SK-N-DZ (cell line): ENCODE measurements at regions not wholly inside any gene's neighbourhood (a gene's known extent, or its start where the extent isn't known, plus 50 kb on each side); places are given as distances from the start of the nearest gene placed in this dataset.

Experiments used
- DNase-seq: peaks from one replicate; pipeline ENCODE4 v3.0.0-alpha.2; 2015; ENCODE audit warnings: low spot score

DNA sequence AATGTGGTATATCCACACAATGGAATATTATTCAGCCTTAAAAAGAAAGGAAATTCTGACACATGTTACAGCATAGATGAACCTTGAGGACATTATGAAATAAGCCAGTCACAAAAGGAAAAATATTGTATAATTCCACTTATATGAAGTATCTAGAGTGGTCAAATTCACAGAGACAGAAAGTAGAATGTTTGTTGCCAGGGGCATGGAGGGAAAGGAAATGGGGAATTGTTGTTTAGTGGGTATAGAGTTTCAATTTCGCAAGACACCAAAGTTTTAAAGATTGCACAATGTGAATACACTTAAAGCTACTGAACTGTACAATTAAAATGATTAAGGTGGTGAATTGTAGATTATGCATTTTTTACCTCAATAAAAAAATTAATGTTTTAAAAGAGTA lies 92.9 kb downstream of the TXNL1 start:
- no peak for DNase-seq

DNA sequence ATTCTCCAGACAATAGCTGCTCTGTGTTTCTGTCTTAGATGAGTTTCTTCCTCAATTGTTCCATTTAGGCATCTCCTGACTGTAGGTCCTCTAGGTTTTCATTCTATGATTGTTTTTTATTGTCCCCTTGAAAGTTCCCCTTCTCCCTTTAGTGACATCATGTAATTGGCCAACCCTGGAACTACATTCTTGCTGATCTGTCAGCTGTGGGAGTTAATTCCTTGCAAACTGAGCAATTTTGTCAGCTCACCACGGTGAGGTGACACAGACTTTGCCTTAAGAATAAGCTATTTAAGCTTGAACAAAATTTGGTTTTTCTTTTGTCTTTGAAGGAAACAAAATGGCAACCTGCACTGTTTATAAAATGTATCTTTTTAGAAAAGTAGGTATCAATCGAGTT lies 95.9 kb downstream of the TXNL1 start:
- no peak for DNase-seq

DNA sequence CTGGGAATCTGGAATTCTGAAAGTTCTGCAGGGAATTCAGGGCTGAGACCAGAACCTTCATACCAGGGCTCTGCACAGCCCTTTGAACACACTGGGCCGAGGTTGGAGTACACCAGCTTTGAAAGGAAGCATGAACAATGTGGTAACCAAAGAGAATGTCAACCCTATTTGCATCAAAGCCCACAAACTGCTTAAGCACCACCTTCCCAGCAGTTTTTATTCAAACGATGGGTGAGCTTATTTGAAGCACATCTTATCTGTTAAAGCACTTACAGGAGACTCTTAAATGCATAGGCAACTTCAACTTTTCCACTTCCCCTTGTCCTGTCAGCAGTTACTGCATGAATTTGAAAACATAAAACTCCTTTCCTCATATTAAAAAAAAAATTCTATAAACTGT lies 96.6 kb downstream of the TXNL1 start:
- no peak for DNase-seq

DNA sequence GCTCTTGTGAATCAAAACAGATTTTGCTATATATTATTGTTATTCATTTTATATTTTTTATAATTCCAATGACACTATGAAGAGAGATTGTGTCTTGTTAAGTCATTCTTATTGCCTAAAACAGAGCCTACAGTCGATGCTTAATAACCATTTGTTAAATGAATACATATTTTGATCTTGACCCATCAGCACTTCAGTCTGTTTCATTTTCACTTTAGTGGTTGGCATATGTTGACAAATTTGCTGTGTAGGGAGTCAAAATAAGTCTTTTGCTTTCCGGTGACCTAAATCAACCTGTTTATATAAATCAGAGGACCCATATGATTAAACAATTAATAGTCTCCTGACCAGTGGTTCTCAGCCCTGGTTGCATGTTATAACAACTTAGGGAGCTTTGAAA lies 97.1 kb downstream of the TXNL1 start:
- DNase-seq: no peak

DNA sequence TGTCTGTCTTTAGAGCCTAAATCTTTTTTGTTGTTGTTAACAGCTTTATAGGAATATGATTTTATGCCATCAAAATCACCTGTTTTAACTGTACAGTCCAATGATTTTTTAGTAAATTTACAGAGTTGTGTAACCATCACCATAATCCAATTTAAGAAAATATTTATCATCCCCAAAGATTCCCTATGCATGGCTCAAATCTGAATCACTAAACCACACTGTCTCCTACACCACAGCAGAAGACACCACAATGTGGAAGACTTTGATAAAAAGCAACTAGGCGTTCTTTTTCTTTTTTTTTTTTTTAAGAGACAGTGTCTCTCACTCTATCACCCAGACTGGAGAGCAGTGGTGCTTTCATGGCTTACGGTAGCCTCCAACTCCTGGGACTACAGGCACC lies 99.6 kb downstream of the TXNL1 start:
- DNase-seq: no peak

DNA sequence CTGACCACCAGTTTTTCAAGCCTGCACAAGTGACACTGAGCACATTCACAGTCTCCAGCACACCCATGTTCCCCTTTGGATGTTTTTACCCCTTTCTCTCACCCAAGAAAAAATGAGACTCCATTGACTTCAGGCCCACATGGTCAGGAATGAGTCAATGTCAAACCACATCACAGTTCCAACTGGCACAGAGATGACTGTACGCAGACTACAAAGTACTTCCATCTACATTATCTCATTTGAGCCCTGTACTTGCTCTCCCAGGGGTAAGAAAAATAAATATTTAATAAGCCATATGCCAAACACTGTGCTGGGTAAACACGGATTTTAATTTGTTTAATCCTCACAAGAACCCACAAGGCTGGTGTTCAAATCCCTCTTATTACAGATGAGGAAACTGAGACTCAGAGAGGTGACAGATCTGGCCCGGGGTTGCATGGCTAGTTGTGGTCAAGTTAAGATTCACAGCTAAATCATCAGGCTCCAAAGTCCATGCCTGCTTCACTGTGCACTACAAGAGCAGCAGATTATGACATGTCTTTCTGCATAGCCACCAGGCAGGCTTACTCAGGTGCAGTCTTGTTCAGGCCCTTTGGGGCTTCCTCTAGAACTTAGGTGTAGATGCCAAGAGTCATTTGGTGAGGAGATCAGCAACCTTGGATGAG lies 106.1 kb downstream of the TXNL1 start:
- no peak for DNase-seq

DNA sequence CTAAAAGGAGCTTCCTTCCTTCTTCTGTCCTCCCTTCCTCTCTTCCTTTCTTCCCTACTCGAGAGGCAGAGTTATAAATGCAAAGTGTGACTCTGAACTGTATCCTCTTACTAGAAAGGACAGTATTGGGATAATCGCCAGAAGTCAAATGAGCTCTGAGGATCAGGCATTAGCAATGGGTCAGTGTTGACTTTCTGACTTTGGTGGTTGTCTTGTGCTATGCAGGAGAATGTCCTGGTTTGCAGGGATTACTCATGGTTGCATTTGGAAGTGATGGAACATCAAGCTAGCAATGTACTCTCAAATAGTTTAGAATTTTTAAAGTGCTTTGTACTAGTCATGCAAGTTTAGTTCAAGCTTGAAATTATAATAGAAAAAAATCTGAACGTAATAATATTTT lies 115.6 kb downstream of the TXNL1 start:
- no peak for DNase-seq

DNA sequence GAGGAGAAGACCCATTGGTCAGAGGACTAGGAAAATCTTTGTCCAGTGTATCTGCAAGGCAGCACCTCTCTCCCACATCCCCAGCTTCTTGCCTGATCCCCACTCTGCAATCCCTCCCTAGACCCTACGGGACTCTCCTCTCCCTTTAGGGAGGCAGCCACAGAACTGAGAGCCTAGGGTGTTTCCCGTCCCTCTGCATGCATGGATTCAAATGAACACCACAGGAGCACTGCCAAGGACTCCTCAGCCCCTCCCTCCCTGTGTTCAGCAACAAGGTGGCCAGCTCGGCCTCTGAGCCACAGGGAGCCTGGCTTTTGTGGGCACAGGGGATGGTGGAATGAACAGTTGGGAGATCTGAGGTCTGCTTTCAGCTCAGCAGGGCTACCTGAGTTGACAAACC lies 117.1 kb downstream of the TXNL1 start:
- no peak for DNase-seq

DNA sequence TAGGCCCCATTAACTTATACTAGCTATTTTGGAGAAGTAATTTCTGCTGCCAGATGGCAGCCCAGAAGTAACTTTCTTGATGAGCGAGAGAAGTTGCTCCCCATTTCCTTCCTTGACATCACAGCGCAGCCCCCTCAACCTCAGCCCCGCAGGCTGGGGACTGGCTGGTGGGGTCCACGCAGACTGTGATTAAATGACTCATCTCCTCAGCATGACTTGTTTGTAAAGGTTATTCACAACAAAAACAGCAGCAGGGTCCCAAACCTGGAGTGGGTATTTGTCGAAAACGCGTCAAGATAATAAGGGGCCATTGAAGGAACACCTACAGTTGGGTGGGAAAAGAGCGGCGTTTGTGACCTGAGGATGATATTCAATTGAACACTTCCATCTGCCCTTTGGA lies 120.6 kb downstream of the TXNL1 start:
- no peak for DNase-seq

DNA sequence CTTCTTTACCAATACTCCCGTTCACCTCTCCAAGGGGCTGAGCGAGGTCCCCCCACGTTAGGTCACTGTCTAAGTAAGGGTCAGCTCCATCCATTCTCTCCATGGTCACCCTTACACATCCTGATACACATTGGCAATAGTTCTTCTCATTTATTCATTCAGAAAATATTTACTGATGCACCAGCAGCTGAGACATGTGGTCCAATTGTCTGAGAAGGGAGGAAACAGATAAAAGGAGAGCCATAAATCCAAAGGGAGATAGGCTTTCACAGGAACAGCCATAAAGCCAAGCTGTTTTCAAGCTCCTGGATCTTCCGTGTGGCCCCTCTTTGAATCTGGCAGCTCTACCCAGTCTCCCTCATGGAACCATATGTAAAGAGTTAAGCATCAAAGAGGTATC lies 121.2 kb downstream of the TXNL1 start:
- no peak for DNase-seq

DNA sequence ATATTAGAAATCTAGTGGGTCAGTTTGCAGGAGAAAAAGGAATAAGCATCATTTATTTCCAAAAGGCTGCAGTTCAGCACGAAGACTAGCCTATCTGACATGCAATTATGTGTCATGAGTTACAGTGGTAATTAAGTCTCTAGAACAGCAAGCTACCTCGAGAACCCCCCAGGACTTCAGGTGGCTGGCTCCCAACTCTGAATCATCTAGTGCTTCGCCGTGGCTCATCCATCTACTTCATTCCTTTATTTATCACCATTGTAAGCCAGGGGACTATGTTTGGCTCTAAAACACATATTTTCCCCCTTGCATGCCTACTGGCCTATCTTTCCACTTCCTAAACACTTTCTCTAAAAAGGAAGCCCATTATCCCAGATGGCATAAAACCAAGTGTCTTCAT lies 121.6 kb downstream of the TXNL1 start:
- no peak for DNase-seq

DNA sequence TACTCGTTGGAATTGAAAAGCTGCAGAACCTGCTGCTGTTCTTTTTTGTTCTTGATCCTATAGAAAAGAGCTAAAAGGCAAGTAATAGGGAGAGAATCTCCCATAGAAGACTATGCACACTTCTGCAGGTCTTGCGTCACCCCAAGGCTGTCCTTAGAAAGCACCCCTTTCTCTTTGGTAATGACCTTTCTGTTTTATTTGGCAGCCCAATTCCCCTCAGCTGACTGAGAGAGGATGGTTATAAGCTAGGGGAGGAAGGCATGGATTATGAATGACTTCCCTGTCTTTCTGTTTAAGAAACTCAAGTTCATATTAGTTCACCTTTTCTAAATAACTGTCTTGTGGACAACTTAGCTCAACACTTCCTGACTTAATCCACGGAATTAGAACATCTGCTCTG lies 122.9 kb downstream of the TXNL1 start:
- DNase-seq: no peak

DNA sequence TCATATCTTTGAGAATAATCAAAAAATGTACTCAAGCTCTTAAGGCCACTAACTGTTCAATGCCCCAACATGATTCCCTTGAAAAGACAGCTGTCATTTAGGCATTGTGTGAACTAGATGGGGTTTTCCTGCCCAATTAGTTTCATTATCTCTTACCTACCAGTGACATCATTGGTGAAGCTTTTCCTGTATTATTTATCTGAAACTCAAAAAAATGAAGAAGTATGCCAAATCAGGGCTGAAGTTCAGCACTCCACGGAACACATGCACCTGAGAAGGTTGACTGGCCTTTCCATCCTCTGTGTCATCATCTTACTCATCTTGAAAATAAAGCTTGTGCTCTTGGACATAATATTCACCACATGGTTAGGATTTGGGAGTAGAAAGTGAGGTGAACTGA lies 126.4 kb downstream of the TXNL1 start:
- no peak for DNase-seq

DNA sequence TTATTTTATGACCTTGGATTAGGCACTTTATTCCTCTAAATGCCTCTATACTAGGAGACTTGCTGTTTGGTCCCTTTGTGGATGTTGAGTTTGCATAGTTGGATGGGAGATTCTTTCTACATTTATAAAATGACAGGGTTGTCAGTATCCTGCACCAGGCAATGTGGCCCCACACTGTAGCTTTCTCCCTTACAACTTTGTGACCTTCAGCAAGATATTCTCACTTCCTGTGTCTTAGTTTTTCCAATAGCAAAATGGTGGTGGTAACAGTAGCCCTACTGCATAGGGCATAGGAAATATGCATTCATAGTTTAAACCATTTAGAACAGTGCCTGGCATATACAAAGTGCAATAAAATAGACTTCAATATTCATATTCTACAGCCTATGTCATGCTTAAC lies 128.3 kb downstream of the TXNL1 start:
- DNase-seq: no peak

DNA sequence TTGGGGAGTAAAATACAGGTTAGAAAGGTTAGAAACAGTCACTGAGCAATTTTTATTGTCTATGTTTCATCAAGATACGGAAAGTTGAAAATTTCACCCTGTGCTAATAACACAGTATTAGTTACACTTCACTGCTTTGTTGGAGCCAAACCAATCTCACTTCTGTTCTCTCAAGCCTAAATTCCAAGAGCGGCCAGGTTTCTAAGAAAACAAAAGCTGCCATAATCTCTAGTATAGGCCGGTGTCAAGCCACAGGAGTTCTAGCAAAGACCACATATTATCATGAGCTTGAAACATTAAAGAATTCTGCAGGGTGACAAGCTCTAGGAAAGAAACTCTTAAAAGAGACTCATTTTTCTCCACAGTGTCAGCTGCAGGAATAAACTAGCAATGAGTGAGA lies 128.7 kb downstream of the TXNL1 start:
- no peak for DNase-seq

DNA sequence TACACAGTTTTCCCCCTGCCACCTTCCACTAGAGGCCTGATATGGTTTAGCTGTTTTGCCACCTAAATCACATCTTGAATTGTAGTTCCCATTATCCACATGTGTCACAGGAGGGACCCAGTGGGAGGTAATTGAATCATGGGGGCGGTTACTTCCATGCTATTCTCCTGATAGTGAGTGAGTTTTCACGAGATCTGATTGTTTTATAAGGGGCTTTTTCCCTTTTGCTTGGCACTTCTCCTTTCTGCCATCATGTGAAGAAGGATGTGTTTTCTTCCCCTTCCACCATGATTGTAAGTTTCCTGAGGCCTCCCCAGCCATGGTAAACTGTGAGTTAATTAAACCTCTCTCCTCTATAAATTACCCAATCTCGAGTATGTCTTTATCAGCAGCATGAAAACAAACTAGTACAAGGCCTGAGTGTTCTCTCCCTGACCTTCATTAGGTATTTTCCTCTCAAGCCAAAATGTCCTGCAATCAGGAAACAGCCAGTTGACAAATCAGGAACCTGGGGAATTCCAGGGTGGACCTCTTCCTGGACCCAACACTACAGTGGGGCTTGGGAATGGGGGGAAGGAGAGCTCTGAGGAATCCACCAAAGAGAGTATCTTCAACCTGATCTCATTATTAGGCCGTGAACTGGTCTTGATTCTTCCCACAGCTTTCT lies 129.9 kb downstream of the TXNL1 start:
- DNase-seq: no peak

DNA sequence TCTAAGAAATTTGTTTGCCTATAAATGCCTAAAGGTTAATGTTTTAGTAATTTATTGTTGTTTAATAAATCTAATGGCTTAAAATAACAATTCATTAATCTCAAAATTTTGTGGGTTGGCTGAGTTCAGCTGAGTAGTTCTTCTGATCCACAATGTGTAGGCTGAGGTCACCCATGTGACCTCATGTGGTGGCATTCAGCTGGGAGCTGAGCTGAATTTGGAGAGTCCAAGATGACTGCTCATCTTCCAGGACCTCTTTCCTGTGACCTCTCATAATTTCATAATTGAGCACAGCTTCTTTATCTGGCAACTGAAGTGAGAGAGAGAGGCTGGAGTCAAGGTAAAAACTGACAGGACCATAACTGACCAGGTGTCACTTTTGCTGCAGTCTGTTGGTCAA lies 132.4 kb downstream of the TXNL1 start:
- no peak for DNase-seq

DNA sequence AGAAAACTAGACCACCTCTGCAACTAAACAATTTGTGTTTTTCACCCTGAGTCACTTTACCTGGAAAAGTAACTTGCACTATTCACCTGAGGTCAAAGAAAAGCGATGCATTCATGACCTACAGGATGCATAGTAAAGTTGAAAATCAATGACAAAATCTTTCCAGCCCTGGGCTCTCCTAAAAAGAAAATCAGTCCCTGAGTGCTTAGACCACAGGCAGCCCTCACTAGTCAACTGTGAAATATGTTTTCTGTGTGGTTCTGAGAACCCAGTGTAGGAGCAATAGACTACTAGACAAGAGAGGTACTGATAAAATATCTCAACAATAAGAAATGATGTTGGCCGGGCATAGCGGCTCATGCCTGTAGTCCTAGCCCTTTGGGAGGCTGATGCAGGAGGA lies 133.1 kb downstream of the TXNL1 start:
- DNase-seq: no peak

DNA sequence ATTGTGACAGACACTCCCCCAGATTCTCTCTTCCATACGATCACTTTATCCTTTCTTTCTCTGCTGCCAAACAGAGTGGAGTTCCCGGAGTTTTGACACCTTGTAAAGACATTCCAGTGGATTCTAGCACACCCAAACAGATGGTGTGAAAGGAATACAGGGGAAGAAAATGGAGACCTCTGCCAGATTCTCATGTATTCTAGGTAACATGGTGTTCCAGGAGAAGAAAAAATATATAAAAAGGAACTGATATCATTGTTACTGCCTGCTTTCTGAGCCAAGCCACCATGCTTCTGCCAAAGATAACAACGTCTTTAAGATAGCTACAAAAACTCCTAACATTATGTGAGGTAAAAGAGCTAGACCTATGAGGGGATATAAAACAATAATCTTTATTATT lies 136.5 kb downstream of the TXNL1 start:
- DNase-seq: no peak

DNA sequence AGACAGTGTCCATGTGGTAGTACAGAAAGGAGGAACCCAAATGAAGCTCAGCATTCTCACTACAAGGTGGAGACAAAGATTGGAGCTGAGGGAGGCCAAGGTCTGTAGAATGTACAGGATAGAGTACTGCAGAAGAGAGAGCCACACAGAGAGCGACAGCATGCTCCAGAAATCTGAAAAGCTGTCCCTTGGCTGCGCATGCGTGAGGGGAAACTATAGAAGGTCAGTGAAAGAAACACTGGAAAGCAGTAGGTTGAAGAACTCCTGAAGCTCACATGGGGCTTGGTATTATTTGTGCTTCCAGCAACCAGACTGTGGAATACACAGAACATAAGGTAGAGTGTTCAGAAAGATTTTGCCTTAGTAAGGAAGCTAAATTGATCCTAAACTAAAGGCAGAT lies 142.5 kb downstream of the TXNL1 start:
- no peak for DNase-seq

DNA sequence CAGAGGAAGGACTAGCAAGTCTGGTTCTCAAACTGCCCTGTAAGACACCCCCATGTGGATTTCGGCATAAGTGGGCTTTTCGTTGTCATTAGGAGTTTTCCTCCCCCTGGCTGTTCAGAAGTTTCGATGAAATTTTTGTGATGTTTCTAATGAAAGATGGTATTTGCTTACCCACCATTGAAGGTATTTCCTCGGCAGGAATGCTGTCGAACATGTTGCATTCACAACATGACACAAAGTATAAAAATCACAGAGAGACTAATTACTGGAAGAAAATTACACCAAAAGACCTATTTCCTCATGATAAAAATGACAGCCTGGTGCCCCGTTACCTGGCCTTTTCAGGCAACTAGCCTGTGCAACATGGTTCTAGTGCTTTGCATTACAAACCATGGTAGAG lies 144.9 kb downstream of the TXNL1 start:
- no peak for DNase-seq

DNA sequence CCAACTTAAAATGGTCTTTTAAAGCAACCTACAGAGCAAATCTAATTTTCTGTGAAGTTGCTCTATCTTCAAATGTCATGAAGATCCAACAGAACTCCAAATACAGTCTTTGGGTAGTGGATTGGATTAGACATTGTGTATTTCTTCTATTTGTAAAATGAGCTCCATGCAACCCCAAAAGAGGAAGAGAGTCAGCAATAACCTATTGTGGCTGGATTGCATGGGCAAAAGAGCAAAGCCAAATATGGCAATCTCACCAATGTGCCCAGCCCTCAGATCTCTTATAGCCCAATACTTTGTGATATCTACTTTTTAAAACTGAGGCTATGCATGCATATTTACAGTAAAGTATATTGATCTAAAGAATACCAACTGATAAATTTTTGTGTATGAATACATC lies 146.3 kb downstream of the TXNL1 start:
- DNase-seq: no peak

DNA sequence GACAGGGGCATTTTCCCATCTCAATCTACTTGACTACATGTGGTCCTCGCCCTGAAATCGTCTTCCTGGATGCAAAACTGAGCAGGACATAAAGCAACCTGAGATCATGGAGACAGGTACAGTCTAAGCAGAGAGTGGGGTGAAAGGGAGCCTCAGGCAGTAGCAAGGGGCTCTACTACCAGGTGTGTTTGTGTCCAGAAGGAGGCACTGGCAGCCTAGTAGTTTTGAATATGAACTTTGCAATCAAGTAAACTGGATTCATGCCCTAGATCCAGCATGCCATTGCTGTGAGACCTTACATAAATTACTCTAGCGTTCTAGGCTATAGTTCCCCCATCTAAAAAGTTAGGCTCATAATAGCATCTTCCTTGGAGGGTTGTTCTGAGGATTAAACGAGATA lies 147.4 kb downstream of the TXNL1 start:
- no peak for DNase-seq

DNA sequence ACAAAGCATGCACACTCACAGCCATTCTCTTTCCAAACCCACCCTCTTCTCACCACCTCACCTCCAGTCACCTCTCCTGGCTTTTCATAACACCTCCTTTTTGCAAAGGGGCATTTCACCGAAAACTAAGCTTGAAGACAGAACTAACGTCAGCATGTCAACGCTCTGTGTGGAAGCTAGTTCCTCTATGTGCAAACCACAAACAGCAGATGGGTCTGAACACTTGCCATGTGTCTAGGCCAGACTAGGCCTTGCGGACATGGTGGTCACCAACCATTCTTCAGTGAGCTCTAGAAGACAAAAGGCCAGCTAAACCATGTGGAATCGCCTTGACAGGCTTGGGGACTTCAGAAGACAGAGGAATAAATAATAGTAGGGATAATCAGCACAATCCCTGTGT lies 148.5 kb downstream of the TXNL1 start:
- no peak for DNase-seq
